ENCODE measurements at regions not wholly inside any gene's neighbourhood (a gene's known extent, or its start where the extent isn't known, plus 50 kb on each side); places are given as distances from the start of the nearest gene placed in this dataset.

DNA sequence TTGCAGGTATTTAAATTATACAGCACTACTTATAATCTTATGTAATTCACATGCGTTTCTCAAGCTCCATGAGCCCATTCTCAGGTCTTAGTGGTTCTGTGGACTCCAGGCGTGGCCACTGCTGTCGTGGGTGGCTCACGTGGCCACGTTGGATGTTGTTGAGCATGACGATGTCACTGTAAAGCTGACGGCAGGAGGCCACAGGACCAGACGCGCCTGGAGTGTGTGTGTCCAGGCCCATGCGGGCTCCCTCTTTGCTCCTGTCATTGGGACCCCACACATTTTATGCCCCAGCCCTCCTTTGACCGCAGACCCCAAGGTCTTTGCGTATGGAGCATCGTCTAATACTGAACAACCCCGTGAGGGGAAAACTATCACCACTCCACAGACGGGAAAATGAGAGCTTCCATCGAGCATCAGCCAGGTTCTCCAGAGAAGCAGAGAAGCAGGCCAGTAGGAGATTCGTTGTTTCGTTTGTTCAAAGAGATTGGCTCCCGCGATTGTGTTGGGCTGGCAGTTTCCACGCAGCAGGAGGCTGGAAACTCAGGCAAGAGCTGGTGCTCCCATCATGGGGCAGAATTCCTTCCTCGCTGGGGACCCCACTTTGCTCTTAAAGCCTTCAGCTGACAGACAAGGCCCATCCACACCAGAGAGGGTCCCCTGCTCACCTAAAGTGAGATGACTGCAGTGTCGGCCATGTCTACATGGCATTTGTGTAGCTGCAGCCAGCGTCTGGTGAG lies 129.3 kb upstream of the SPACA7 start:
- DNase-seq: no peak

DNA sequence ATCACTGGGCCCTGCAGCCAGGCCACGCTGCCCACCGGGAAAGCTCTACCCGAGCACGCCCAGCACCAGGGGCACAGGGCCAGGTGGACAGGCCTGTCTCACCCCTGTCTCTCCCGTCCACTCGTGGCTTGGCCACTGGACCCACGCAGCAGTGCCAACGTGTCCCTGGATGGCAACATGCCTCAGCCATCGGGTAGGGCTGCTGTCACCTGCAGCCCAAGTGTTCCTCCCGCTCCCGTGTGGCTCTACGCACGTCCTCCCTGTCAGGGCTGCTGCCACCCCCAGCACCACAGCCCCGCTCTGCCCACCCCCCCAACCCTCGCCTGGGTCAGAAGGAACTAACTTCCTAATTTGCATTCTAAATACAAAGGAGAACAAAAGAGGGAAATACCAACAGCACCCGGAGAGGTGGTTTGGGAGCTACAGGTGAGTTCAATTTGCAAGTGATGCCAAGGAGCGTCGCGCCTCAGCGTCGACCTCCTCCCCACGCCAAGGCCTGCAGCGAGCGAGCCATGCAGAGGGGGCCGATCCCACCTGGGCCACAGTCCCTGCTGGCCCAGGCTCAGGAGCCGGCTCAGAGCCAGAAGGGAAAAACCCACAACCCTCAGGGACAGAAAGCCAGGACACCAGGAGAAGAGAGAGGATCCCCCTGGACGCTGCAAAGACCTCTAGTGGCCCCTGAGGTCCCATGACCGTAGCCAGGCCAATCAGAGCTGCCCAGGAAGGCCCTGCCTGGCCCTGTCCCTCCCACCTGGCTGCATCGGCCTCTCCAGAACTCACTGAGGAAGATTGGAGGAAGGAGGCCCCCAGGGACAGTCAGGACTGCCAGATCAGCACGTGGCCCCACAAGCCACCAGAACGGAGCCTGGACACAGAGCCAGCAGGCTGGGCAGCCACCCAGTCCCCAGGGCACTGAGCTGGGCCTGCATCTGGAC lies 128.4 kb upstream of the SPACA7 start:
- DNase-seq: no peak

DNA sequence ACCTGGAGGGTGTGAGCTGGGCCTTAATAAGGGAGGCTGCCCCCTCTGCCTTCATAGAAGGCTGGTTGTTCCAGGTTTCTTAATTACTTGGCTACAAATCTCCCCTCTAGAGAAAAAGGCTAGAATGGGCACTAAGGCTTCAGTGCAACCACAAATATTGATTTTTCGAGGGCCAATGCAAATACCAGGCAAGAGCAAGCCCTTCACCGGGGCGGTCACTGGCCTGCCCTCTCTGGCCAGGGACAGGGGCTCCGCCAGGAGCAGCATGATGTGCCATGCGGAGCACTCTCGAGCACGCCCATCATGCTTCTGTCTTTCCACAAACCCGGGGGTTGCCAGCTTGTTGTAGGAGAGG lies 127.8 kb upstream of the SPACA7 start:
- DNase-seq: no peak

DNA sequence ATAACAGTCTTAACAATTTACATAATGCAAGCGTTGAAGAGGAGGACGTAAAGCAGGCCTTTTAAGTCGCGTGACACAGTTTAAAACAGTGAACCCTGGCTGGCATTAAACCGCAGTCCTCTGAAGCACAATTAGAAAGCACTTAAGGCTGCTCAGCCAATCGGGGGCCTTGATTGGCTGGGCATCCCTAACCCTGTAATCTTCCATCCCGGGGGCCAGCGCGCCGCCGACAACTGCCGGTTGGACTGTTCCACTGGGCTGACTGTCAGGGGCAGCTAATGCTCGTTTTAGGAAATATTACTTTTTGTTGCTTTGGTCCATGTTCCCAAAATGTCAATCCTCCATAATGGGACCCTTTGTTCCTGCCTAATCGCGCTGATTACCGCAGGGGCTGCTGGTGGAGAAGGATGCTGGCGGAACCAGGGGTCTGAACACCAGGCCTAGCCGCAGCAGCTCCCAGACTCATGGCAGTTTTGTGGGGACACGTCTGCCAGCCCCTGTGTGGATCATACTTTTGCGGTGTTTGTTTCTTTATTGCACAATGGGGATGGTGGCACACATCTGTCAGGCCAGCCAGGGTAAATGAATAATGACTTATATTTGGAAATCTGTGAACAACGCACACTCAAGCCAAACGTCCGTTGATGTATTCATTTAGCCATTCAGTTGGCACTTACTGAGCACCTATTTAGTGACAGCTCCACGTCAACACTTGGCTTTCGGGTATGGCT lies 127.1 kb upstream of the SPACA7 start:
- DNase-seq: no peak

DNA sequence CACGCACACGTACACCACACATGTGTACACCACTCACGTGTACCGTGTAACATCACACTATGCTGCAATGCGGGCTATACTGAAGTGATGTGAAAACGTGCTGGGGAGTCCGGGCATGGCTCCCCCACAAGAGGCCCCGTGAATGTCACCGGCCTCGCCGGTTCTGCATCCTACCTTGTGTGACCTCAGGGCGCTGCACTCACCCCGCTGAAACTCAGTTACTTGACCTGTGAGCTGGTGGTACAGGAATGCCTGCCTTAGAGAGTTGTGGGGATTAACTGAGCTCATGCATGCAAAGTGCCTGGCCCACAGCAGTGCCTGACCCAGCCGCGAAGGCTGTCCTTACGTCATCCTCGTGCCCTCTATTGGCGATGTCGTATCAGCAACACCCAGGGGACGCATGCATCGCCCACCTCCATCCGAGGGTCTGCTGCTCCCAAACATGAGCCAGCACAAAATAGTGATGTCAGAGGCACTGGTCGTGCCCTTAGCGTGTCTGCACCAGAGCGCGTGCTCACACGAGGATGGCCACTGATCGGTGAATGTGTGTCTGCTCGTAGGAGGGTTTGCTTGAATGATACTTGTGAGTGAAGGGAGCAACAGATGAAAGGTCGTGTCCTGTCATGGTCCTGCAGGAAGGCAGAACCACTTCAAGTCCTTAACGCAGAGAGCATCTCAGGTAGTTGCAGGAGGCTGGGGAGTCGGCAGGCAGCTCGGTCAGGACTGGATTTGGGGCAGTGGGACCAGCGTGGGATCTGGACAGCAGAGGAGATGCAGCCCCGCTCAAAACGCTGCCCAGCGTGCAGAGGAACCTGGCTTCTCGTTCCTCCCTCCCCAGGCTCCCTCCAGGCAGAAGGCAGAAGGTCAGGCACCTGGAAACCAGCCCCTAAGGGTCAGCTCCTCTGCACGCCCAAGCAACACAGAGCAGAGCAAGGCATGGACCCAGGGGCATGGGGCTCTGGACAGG lies 126.2 kb upstream of the SPACA7 start:
- DNase-seq: no peak

DNA sequence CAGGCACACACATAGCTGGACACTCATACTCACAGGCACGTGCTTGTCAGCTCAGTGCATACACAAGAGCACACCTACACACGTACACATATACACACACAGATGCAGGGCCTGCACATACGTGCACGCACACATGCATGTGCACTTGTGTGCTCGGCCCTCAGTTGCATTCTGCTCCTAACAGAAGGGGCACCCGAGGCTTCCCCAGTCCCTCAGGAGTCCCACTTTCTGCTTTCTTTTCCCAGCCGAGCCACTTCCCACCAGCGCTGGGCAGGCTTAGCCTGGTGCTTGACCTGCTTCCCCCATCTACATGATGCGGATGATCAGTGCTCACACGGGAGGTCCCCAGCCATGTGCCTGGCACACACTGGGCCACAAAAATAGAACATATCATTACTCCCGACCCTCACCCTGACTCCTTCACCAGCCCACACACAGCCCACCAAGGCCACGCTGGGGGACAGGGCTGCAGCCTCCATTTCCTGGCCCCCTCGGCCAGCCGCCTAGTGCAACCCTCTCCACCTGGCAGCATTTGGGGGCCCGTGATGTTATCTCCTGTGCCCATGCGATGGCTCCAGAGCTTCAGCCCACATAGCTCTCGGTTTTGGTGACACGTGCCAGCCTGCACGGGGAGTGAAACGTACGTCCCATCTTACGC lies 125.2 kb upstream of the SPACA7 start:
- DNase-seq: no peak

DNA sequence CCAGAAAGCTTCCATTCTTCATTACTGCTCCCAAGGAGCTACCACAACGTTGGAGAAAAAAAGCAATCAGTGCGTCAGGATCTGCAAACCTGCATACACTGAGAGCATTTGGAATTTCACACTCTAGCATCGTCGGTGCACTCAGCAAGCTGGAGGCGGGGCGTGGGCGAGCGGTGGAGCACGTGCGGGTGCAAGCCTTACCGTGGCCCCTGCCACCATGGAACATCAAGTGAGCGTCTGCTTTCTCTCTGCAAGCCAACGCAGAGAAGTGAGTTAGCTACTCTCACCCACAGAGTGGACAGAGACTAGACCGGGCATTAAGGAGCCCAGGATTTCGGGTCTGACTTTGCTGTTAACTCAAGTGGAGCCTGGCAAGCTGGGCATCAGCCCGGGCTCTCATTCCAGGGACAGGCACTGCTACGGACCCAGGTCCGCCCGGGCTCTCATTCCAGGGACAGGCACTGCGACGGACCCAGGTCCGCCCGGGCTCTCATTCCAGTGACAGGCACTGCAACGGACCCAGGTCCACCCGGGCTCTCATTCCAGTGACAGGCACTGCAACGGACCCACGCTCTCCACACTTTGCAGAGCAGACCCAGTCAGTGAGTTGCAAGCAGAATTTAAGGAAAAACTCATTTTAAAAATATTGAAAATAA lies 124.1 kb upstream of the SPACA7 start:
- no peak for DNase-seq

DNA sequence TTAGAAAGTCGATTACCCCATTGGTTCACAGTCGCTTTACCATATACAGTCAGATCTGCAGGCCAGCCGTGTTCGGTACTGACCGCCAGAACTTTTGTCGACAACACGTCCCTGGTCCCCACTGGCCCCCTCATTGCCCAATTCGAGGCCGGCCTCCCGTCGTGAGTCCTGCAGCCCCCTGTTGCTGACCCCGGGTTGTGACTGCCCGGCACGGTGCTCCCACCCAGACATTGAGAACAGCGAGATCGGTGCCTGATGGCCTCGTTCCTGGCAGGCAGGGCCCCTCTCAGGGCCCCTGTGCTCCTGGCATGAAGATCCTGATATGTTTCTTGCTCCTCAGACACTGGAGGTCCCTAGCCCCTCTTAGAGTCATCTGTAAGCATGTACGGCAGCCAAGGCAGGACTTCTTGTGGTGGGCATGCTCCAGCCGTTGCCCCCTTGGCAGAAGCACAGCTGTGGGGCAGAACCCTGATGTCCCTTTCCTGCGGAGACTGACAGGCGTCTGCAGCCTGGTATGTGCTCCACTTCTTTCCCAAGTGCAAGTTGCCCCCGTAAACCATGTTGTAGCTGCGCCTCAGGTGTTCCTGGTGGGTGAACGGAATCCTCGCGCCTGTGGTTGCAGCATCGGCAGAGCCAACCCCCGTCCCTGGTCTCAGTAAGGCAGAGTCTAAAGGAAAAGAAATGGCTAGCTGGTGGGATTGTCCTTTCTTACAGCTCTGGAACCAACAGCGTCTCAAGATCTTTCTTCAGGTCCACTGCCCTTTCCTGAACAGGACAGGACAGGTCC lies 123.2 kb upstream of the SPACA7 start:
- no peak for DNase-seq

DNA sequence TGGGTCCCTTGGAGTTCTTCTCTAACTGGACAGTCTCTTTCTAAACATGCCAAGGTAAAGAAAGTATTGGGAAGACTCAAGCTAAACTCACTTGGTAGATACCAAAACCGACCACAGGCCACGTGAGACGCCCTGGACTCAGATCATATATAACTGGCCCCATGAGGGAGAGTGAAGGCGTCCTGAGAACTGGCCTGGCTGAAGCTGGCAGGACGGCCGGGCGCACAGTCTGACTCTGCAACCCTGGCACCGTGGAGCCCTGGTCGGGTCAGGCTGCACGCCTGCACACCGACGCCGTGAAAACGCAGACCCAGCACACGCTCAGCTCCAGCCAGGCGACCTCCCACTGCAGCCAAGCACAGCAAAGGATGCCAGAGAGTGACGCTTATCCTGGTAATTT lies 122.5 kb upstream of the SPACA7 start:
- no peak for DNase-seq

DNA sequence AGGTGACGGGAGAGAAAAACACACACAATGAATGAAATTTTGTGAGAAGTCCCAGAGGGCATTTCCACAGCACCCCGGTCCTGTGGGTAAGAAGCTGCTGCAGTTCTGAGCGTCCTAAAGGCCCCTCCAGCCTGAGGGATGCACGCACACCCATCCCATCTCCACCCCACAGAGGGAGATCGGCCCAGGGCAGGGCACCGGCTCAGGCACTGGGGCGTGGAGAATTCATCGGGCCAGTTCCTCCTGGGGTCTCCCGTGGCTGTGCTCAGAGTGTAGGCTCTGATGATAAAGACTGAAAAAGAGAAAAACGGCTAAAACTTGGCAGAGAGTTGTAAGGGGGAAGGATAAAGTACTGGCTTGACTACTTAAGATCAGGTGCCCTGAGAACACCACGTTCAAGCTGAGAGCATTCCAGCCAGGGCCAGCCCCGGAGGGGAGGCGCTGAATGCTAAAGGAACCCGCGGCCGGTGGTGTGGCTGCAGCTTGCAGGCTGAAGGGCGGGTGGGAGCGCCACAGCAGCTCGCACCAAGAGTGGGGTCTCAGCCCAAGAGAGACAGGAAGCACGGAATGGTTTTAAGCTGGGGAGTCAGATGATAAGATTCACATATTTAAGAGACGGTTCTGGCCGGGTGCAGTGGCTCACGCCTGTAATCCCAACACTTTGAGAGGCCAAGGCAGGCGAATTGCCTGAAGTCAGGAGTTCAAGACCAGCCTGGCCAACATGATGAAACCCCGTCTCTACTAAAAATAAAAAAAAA lies 121.9 kb upstream of the SPACA7 start:
- no peak for DNase-seq

DNA sequence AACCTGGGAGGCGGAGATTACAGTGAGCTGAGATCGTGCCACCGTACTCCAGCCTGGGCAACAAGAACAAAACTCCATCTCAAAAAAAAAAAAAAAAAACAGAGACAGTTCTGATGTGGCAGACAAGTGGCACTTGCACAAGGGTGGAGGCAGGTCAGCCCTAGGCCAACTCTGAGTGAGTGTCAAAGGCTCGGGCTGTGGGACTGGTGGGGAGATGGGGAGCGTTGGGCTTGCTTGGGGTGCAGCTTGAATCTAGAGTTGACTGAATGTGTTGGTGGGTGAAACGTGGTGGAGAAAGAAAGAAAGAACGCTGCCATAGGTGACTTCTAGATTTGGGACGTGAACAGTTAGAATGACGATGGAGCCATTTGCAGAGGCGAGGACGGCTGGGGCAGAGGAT lies 121.3 kb upstream of the SPACA7 start:
- no peak for DNase-seq

DNA sequence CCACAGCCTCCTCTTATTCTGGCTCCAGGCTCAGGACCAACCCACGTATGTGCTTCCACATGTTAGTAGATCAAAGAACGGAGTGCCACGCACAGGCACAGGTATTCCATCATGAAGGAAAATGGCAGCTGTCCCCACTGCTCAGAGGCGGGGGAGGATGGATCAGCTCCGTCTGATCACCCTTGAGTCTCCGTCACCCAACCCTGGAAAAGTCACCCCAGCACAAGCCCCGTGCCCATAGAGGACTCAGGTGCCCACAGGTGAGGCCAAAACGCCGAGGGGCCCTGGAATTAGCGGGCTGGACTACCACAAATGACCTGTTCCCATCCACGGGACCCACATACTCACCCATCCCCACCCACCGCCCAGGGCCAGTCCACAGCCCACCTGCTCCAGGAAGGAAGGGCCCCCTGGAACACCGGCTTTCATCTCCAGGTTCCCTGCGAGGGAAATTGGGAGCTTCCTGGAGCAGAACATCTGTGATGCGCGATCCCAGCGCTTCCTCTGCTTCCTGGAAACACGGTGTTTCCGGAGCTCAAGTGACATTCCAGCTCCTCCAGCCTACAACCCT lies 120.5 kb upstream of the SPACA7 start:
- no peak for DNase-seq

DNA sequence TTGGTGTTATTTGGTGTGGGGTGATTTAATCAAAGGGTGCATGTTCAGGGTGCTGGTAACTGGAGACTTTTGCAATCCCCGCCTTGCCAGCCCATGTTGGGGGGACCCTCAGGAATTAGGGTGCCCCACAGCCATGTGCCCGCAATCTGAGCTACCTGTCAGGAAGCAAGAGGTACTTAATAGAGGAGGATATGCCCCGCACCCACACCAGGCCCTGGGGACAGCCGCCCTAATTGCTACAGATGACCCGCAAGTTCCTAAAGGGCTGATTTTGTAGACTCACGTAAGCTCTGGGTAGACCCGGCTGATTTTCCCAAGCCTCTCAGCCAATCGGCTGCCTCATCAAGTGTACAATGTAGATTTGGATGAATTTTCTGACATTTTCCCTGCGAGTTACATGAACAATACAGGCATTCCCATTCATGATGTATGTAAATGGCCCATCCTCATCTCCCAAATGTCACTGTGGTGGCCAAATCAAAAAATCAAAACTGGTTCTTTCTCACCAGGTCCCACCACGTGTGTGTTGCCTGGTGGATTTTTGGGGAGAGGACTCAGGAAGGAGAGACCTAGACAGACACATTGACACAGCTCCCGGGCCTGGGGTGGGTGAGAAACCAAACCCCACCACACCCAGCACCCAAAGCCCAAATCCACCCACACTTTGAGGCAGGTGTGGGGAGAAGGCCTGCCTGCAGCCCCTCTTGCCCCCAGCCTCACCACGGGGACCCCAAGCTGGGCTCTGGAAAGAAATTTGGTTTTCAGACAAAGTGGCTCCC lies 119.2 kb upstream of the SPACA7 start:
- DNase-seq: no peak

DNA sequence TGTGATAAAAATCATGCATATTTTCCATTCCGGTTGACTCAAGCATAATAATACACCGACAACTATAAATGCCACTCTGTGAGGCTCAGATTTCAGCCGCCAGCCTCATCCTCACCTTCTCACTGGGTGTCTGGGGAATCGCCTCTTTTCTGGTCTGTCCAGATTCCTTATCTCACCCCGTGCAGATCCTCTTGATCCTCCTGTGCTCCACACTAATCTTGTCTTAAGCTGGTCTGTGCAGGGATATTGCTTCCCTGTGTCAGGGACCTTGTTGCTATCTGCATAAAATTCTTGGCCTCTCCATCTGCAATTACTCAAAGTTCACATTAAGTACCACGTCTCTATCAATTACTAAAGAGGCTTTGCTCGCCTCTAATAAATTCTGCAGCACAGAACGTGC lies 116.6 kb upstream of the SPACA7 start:
- no peak for DNase-seq

DNA sequence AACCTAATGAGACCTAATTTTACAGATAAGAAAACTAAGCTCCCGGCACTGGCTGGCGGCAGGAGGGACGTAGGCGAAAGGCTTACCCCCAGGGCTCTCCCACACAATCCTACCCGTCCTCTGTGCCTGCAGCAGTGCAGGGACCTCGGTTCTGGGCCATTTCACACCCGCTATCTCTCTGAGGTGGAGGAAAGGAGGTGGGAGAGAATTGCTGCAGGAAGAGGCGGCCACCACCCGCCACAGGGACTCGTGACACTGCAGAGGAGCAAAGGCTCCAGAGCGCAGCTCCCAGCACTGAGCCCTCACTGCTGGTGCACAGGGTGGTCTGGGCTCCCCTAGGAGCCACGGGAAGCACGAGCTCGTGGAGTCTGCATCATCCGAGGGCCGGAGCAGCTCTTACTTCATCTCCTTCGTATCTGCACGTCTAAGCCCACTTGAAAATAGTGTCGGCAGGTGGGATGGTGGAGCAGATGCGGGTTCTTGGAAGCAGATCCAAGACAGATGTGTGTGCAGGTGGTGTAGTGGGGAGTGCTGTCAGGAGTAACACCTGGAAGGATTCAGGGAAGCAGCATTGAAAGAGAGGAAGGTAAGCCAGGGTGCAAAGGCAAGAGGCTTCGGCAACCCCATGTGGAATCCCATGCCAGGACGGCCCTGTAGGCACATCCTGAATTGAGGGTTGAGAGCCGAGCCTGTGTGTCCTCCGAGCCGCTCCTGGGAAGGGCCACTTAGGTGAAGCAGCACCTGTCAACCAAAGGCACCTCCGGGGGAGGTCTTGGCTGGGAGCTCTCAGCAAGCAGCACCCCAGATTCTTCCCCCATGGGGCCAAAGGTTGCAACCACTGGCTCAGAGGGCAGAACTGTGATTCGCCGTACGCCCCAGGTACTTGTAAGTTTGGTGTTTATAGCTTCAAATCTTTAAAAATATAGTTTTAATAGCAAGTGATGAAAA lies 115.8 kb upstream of the SPACA7 start:
- DNase-seq: no peak

DNA sequence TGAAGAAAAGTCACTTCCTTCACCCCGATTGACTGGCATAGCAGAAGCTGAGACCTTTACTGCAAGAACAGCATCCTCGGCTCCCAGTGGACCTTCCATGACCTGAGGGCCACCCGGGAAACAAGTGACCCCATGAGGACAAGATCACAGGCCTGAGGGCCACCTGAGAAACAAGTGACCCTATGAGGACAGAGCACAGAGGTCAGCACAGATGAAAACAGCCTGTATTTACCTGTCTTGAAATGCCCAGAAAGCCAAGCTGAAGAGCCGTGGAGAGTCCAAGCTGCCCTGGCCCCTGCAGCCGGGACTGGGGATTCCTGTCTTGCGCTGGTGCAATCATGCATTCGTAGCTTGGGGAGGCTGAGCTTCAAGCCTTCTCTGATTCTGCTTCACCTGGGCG lies 114.2 kb upstream of the SPACA7 start:
- DNase-seq: no peak

Measured in muscle of arm (tissue), 1 donor.